HG02678 (cell line): ENCODE measurements at regions not wholly inside any gene's neighbourhood (a gene's known extent, or its start where the extent isn't known, plus 50 kb on each side); places are given as distances from the start of the nearest gene placed in this dataset.
"Not testable (repeated sequence)": the region's sequence is repeated elsewhere in the genome, so short reads cannot be mapped to it uniquely, and the experiment has no call there.

Experiments used
- ATAC-seq: cut with Tn5 transposase; IDR thresholded peaks from one replicate; pipeline ENCODE4 v1.9.1; 2021; ENCODE audit warnings: mild to moderate bottlenecking, moderate library complexity; ENCODE audit not compliant: unreplicated experiment

GRCh38 chr2:228956701-228957474 is 314.2 kb downstream of the PID1 start:
- ATAC-seq, result no peak

DNA sequence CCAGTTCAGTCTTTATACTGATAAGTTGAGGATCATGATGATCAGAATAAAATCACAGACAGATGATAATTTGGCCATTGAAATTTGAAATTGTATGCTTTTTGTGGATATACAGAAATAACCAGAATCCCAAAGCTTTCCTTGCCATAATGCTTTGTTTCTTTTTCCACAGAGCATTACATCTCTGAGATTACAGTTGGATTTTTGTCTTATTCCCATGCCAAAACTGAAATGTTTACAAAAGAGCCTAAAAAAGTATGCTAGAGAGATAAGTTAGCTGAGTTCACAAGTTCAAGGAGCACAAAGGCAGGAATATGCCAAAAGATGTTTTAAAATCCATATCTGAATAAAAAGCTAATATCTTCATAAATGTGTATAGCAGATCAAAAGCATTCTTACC is 321.3 kb downstream of the PID1 start:
- no peak for ATAC-seq

DNA sequence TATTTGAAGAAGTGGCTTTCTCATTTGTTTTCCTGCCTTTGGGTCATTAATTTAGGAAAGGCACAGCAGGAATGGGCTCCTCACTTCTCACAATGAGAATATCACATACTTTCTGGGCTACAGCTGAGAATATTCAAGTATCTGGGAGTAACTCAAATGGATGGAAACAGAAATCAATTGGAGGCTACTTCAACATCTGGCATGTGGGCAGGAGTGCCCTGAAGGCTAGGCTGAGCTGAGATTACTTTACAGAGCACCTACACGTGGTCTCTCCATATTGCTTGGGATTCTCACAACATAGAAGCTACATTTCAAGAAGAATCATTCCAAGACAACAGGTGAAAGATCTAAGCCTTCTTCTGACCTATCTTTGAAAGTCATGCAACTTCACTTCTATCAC is 325.4 kb downstream of the PID1 start:
- no peak for ATAC-seq

DNA sequence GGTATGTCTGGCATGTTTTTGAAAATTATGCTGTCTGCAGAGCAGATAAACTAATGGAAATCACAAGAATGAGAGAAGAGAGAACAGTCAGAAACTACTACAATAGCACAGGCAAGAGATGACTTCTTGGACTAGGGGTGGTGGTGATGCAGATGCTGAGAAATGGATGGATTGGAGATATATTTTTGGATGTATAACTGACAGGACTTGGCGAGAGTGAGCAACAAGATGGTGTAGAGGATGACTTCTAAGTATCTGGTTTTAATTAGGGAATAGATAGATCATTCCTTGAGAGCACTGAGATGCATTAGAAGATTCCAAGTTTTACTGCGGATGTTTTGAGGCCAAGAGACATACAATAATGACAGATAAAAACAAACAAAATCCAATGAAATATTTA is 328.2 kb downstream of the PID1 start:
- ATAC-seq, result no peak

DNA sequence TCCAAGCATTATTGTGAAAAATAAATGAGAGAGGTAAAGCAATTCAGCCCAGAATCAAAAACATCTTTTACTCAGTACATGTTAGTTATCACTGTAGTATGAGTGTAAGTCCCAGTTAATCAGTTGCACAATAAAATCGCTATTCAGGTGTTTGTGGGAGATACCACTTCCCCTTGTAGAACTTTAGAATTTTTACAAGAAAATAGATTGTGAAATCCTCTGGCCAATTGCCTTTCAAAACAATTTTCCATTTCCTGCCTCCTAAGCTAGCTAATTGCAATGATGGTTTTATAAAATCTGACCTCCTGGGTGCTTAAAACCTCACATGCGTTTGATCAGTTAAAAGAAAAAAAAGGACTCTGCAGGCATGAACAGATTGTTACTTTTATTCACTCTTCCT is 332.5 kb downstream of the PID1 start:
- no peak for ATAC-seq

- ATAC-seq, result no peak
Observed at GRCh38 chr2:228927028-228928010, 343.8 kb downstream of the PID1 start.

DNA sequence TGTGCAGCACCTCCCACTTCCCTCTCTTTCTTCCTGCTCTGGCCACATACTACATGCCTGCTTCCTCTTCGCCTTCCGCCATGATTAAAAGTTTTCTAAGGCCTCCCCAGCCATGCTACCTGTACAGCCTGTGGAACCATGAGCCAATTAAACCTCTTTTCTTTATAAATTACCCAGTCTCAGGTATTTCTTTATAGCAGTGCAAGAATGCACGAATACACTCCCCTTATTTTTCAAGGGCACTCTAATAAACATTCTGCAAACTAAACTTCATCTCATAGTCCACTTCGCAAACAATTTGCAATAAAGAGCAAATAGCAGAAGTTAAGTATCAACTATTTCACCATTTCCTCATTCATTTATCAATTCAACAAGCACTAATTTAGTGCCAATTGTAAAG is 351.3 kb downstream of the PID1 start:
- ATAC-seq, result no peak

DNA sequence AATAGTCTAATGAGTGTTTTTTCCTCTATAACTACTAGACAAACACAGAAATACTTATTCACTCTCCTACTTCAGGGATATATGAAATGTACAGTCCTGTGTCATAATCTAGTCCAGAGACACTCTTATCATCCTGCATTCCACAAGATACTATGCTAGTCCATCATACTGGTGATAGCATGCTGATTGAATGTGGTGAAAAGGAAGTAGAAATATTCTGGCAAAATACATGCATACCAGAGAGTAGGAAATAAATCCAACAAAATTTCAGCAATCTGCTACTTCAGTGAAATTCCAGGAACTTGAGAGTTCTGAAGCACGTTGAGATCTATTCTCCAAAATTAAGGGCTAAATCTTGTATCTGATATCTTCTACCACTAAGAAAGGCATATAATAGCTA is 353.9 kb downstream of the PID1 start:
- no peak for ATAC-seq

GRCh38 chr2:228916416-228917090 is 354.5 kb downstream of the PID1 start:
- ATAC-seq, result no peak

GRCh38 chr2:228913176-228913575 is 357.9 kb downstream of the PID1 start:
- ATAC-seq, result no peak

DNA sequence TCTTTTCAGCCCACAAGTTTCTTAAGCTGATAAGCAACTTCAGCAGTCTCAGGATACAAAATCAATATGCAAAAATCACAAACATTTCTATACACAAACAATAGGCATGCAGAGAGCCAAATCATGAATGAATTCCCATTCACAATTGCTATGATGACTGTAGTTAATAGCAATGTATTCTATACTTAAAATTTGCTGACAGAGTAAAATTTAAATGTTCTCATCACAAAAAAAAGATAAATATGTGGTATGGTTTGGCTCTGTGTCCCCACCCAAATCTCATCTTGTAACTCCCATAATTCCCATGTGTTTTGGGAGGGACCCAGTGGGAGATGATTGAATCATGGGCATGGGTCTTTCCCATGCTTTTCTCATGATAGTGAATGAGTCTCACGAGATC is 360.2 kb downstream of the PID1 start:
- ATAC-seq, result not testable (repeated sequence)

- ATAC-seq, result no peak
Observed at GRCh38 chr2:228902176-228902575, 368.9 kb downstream of the PID1 start.

GRCh38 chr2:228901531-228901930 is 369.6 kb downstream of the PID1 start:
- no peak for ATAC-seq

- ATAC-seq, result no peak
Observed at GRCh38 chr2:228878138-228878537, 392.9 kb downstream of the PID1 start.

GRCh38 chr2:228876276-228876675 is 394.8 kb downstream of the PID1 start:
- no peak for ATAC-seq

- ATAC-seq, result no peak
Observed at GRCh38 chr2:228875152-228875900, 395.8 kb downstream of the PID1 start.

DNA sequence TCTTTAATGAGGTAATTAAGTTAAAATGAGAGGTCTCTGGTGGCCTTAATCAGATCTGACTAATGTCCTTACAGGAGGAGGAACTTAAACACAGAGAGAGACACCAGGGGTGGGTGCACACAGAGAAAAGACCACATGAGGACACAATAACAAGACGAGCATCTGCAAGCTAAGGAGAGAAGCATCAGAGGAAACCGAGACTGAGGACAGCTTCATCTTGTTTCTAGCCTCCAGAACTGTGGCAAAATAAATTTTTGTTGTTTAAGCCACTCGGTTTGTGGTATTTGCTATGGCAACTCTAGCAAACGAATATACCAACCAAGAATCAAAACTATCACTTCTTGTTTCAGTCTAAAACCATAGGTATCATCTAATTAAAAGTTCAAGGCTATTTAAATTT is 400.1 kb downstream of the PID1 start:
- ATAC-seq, result no peak

GRCh38 chr2:228869636-228870264 is 401.3 kb downstream of the PID1 start:
- no peak for ATAC-seq

GRCh38 chr2:228867406-228867805 is 403.7 kb downstream of the PID1 start:
- ATAC-seq, result no peak

GRCh38 chr2:228866781-228867180 is 404.3 kb downstream of the PID1 start:
- no peak for ATAC-seq
